ENCODE measurements at regions not wholly inside any gene's neighbourhood (a gene's known extent, or its start where the extent isn't known, plus 50 kb on each side); places are given as distances from the start of the nearest gene placed in this dataset.

- no peak for DNase-seq (ENCODE audit: low read depth)
Observed at GRCh38 chr5:2262620-2263019, 379.9 kb upstream of the IRX4 start.

- DNase-seq (ENCODE audit: low read depth), result no peak
Observed at GRCh38 chr5:2261004-2261703, 378.4 kb upstream of the IRX4 start.

- no peak for DNase-seq (ENCODE audit: low read depth)
Observed at GRCh38 chr5:2260211-2261003, 377.7 kb upstream of the IRX4 start.

- no peak for DNase-seq (ENCODE audit: low read depth)
Observed at GRCh38 chr5:2259494-2260107, 376.9 kb upstream of the IRX4 start.

GRCh38 chr5:2258861-2259260 is 376.1 kb upstream of the IRX4 start:
- DNase-seq (ENCODE audit: low read depth), result no peak

- DNase-seq (ENCODE audit: low read depth), result no peak
Observed at GRCh38 chr5:2257326-2258244, 374.9 kb upstream of the IRX4 start.

GRCh38 chr5:2256691-2257280 is 374.1 kb upstream of the IRX4 start:
- DNase-seq (ENCODE audit: low read depth), result no peak

GRCh38 chr5:2255915-2256690 is 373.4 kb upstream of the IRX4 start:
- no peak for DNase-seq (ENCODE audit: low read depth)

- no peak for DNase-seq (ENCODE audit: low read depth)
Observed at GRCh38 chr5:2254880-2255750, 372.4 kb upstream of the IRX4 start.

- DNase-seq (ENCODE audit: low read depth), result no peak
Observed at GRCh38 chr5:2254406-2254805, 371.7 kb upstream of the IRX4 start.

GRCh38 chr5:2253040-2253975 is 370.6 kb upstream of the IRX4 start:
- DNase-seq (ENCODE audit: low read depth), result no peak

GRCh38 chr5:2251751-2252150 is 369.0 kb upstream of the IRX4 start:
- no peak for DNase-seq (ENCODE audit: low read depth)

- no peak for DNase-seq (ENCODE audit: low read depth)
Observed at GRCh38 chr5:2251298-2251697, 368.6 kb upstream of the IRX4 start.

- no peak for DNase-seq (ENCODE audit: low read depth)
Observed at GRCh38 chr5:2250365-2250950, 367.7 kb upstream of the IRX4 start.

- no peak for DNase-seq (ENCODE audit: low read depth)
Observed at GRCh38 chr5:2249442-2249841, 366.7 kb upstream of the IRX4 start.

- DNase-seq (ENCODE audit: low read depth), result no peak
Observed at GRCh38 chr5:2249026-2249425, 366.3 kb upstream of the IRX4 start.

- DNase-seq (ENCODE audit: low read depth), result no peak
Observed at GRCh38 chr5:2242539-2242938, 359.8 kb upstream of the IRX4 start.

- no peak for DNase-seq (ENCODE audit: low read depth)
Observed at GRCh38 chr5:2241842-2242241, 359.1 kb upstream of the IRX4 start.

All from fibroblast of the conjunctiva (primary cell).